Endodermal cell (in vitro differentiated cells): ENCODE measurements at regions not wholly inside any gene's neighbourhood (a gene's known extent, or its start where the extent isn't known, plus 50 kb on each side); places are given as distances from the start of the nearest gene placed in this dataset.
A peak's percentile ranks its signal among the peaks of the same experiment; 100 is the strongest.
"Not testable (repeated sequence)": the region's sequence is repeated elsewhere in the genome, so short reads cannot be mapped to it uniquely, and the experiment has no call there.

Experiments
- DNase-seq: peaks from one replicate; pipeline ENCODE4 v3.0.0-alpha.2; 2017
- H3K27ac ChIP-seq: 2 replicates; pipeline ENCODE4 v1.5.1; 2013; ENCODE audit warnings: mild to moderate bottlenecking, low read depth, low read length, moderate library complexity
- H3K27me3 ChIP-seq: 2 replicates; pipeline ENCODE4 v1.6.1; 2013; ENCODE audit warnings: mild to moderate bottlenecking, low read length, moderate library complexity; ENCODE audit not compliant: insufficient read depth, control insufficient read depth, poor library complexity, severe bottlenecking
- H3K36me3 ChIP-seq: 2 replicates; pipeline ENCODE4 v1.7.0; 2013; ENCODE audit warnings: mild to moderate bottlenecking, low read length, moderate library complexity; ENCODE audit not compliant: control insufficient read depth, insufficient read depth
- H3K4me1 ChIP-seq: one replicate; pipeline ENCODE4 v1.7.0; 2013; ENCODE audit warnings: low read length; ENCODE audit not compliant: control insufficient read depth, insufficient read depth
- H3K4me3 ChIP-seq: 2 replicates; pipeline ENCODE4 v1.5.1; 2013; ENCODE audit warnings: mild to moderate bottlenecking, low read length, moderate library complexity
- H3K9ac ChIP-seq: 2 replicates; pipeline ENCODE4 v1.6.1; 2013; ENCODE audit warnings: mild to moderate bottlenecking, low read length, moderate library complexity; ENCODE audit not compliant: poor library complexity, severe bottlenecking; ENCODE audit errors: extremely low read depth
- H3K9me3 ChIP-seq: 2 replicates; pipeline ENCODE4 v1.6.1; 2013; ENCODE audit warnings: mild to moderate bottlenecking, low read length, moderate library complexity; ENCODE audit not compliant: control insufficient read depth
- H3K27ac Mint-ChIP-seq: 2 replicates; pipeline ENCODE4 v1.8.0; 2020; ENCODE audit warnings: mixed read lengths
- H3K27me3 Mint-ChIP-seq: 2 replicates; pipeline ENCODE4 v1.8.0; 2021; ENCODE audit warnings: mild to moderate bottlenecking, mixed read lengths; ENCODE audit not compliant: insufficient read depth
- H3K36me3 Mint-ChIP-seq: 2 replicates; pipeline ENCODE4 v1.8.0; 2020; ENCODE audit warnings: low read depth, mixed read lengths
- H3K4me1 Mint-ChIP-seq: 2 replicates; pipeline ENCODE4 v1.8.0; 2020; ENCODE audit warnings: mixed read lengths
- H3K4me3 Mint-ChIP-seq: 2 replicates; pipeline ENCODE4 v1.8.0; 2020; ENCODE audit warnings: mild to moderate bottlenecking, moderate library complexity, mixed read lengths
- H3K9me3 Mint-ChIP-seq: 2 replicates; pipeline ENCODE4 v1.8.0; 2020; ENCODE audit warnings: mild to moderate bottlenecking, mixed read lengths
- CTCF ChIP-seq: fragments of 200-600 bp; sonication (generic); conservative IDR thresholded peaks from 2 replicates; pipeline ENCODE4 v1.5.0; 2021; ENCODE audit warnings: antibody characterized with exemption, mild to moderate bottlenecking
- WGBS, 2 experiments: methylation state at CpG; one replicate each; pipeline versions ENCODE4 v1.1.5 to v1.1.7; 2013; ENCODE audit warnings: missing lambda C conversion rate in 2 of 2, mixed read lengths in 1 of 2; ENCODE audit not compliant: insufficient coverage in 1 of 2, insufficient read length in 1 of 2; 5-methylcytosine and 5-hydroxymethylcytosine counted together

DNA sequence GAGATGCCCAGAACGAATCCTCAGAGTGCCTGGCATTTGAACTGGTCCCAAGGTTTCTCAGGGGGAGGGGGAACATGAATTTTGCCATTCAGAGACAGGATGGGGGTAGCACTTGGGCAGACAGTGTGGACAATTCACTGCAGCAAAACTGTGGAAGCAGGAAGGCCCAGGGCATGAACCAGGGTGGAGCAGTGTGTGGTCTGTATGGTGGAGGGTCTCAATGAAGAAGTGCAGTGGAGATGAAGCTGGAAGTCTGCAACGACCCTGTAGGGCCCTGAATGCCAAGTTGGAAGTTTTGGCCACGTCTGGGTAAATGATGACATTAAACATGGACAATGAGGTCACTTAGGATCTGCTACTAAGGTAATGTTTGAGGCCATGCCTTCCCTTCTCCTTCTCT is 273.9 kb downstream of the CDK5RAP2 start:
- H3K4me1 Mint-ChIP-seq = peaks cover 10% of the 10 kb centered on the region
- H3K4me3 ChIP-seq = no peak overlapping the region
- TF ChIP-seq CTCF = no peak
- H3K27ac Mint-ChIP-seq = no peak overlapping the region
- 83 to 100% methylated on average over 2 to 3 of the region's 3 CpGs for WGBS, 2 experiments
- H3K27me3 ChIP-seq = no peaks in the 10 kb centered on the region
- no peak overlapping the region for H3K27ac ChIP-seq
- no peak overlapping the region for H3K9ac ChIP-seq
- H3K9me3 ChIP-seq = no peaks in the 10 kb centered on the region
- H3K9me3 Mint-ChIP-seq = peaks cover 8% of the 10 kb centered on the region
- peak; percentile 14 for DNase-seq
- no peaks in the 10 kb centered on the region for H3K4me1 ChIP-seq
- H3K27me3 Mint-ChIP-seq = peaks cover 9% of the 10 kb centered on the region
- no peak overlapping the region for H3K4me3 Mint-ChIP-seq
- no peaks in the 10 kb centered on the region for H3K36me3 ChIP-seq
- H3K36me3 Mint-ChIP-seq = no peaks in the 10 kb centered on the region

- H3K36me3 ChIP-seq, DNase-seq, H3K27ac ChIP-seq, H3K27me3 ChIP-seq, H3K9ac ChIP-seq, H3K36me3 Mint-ChIP-seq, H3K27me3 Mint-ChIP-seq, H3K4me3 Mint-ChIP-seq, H3K4me1 Mint-ChIP-seq, H3K4me1 ChIP-seq, H3K4me3 ChIP-seq, H3K9me3 Mint-ChIP-seq, H3K9me3 ChIP-seq, H3K27ac Mint-ChIP-seq: not testable (repeated sequence)
- 96% methylated on average over 26 of the region's 28 CpGs; no CpG with 5 or more reads in 1 of the 2 experiments for WGBS, 2 experiments
Measured at GRCh38 chr9:120304896-120305295, 275.1 kb downstream of the CDK5RAP2 start.

DNA sequence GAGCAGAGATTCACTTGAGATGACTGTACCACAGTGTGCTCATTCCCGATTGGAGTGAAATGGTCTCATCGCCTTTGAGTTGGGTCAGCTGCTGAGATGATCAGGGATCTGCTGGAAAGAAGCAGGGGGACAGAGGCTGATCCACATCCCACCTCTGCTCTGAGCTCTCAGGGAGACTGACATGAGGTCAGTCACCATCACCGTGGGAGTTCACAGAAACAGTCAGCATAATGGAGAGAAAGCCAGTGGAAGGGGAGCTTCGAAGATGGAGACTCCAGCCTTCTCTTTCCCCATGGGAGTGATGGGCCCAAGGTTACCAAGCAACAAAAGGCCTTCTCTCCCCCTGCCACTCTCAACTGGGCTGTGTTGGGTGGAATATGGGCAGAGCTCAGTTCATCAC is 276.4 kb downstream of the CDK5RAP2 start:
- Mint-ChIP-seq H3K36me3 (no peaks in the 10 kb centered on the region), H3K27me3 (peaks cover 9% of the 10 kb centered on the region), H3K27ac (no peak overlapping the region), H3K4me3 (no peak overlapping the region), H3K9me3 (peaks cover 8% of the 10 kb centered on the region), H3K4me1 (peaks cover 5% of the 10 kb centered on the region)
- TF ChIP-seq CTCF = no peak
- H3K9me3 ChIP-seq = no peaks in the 10 kb centered on the region
- 83 to 84% methylated on average over 2 to 4 of the region's 4 CpGs for WGBS, 2 experiments
- H3K36me3 ChIP-seq = no peaks in the 10 kb centered on the region
- no peak for DNase-seq
- H3K9ac ChIP-seq = no peak overlapping the region
- no peaks in the 10 kb centered on the region for H3K4me1 ChIP-seq
- H3K27me3 ChIP-seq = no peaks in the 10 kb centered on the region
- H3K4me3 ChIP-seq = no peak overlapping the region
- no peak overlapping the region for H3K27ac ChIP-seq

- Mint-ChIP-seq H3K27ac (no peak overlapping the region), H3K4me1 (no peaks in the 10 kb centered on the region), H3K4me3 (no peak overlapping the region), H3K36me3 (no peaks in the 10 kb centered on the region), H3K27me3 (peaks cover 3% of the 10 kb centered on the region), H3K9me3 (peaks cover 6% of the 10 kb centered on the region)
- no peaks in the 10 kb centered on the region for H3K4me1 ChIP-seq
- 68 to 74% methylated on average over 6 of the region's 6 CpGs for WGBS, 2 experiments
- H3K9me3 ChIP-seq = no peaks in the 10 kb centered on the region
- no peak overlapping the region for H3K9ac ChIP-seq
- H3K36me3 ChIP-seq = no peaks in the 10 kb centered on the region
- no peak overlapping the region for H3K27ac ChIP-seq
- DNase-seq = peak; percentile 55
- H3K4me3 ChIP-seq = no peak overlapping the region
- no peaks in the 10 kb centered on the region for H3K27me3 ChIP-seq
- peak; percentile 71 for TF ChIP-seq CTCF
Measured at GRCh38 chr9:120299785-120300184, 280.2 kb downstream of the CDK5RAP2 start.
